Ishikawa (cell line): ENCODE measurements at regions not wholly inside any gene's neighbourhood (a gene's known extent, or its start where the extent isn't known, plus 50 kb on each side); places are given as distances from the start of the nearest gene placed in this dataset.

ENCODE experiments used
- CEBPB ChIP-seq: IDR thresholded peaks from 2 replicates; pipeline ENCODE4 v1.6.1; 2012
- CREB1 ChIP-seq: IDR thresholded peaks from 2 replicates; pipeline ENCODE4 v1.6.1; 2012; ENCODE audit warnings: low read depth
- EGR1 ChIP-seq: IDR thresholded peaks from 2 replicates; pipeline ENCODE4 v1.6.1; 2012
- EP300 ChIP-seq: IDR thresholded peaks from 2 replicates; pipeline ENCODE4 v1.6.1; 2012; ENCODE audit warnings: borderline replicate concordance
- FOXM1 ChIP-seq: IDR thresholded peaks from 2 replicates; pipeline ENCODE4 v1.6.1; 2012; ENCODE audit warnings: low read depth, borderline replicate concordance
- MAX ChIP-seq: IDR thresholded peaks from 2 replicates; pipeline ENCODE4 v1.6.1; 2012
- NFIC ChIP-seq: IDR thresholded peaks from 2 replicates; pipeline ENCODE4 v1.6.1; 2012
- RAD21 ChIP-seq: IDR thresholded peaks from 2 replicates; pipeline ENCODE4 v1.6.1; 2012; ENCODE audit warnings: low read depth
- TAF1 ChIP-seq: IDR thresholded peaks from 2 replicates; pipeline ENCODE4 v1.6.1; 2012; ENCODE audit warnings: low read depth, mild to moderate bottlenecking
- TCF12 ChIP-seq: IDR thresholded peaks from 2 replicates; pipeline ENCODE4 v1.6.1; 2012; ENCODE audit warnings: low read depth
- TEAD4 ChIP-seq: IDR thresholded peaks from 2 replicates; pipeline ENCODE4 v1.6.1; 2012
- USF1 ChIP-seq: IDR thresholded peaks from 2 replicates; pipeline ENCODE4 v1.6.1; 2012
- YY1 ChIP-seq: IDR thresholded peaks from 2 replicates; pipeline ENCODE4 v1.6.1; 2012; ENCODE audit warnings: low read depth
- ZBTB7A ChIP-seq: IDR thresholded peaks from 2 replicates; pipeline ENCODE4 v1.6.1; 2012; ENCODE audit warnings: low read depth
- TF ChIP-seq, protein P1 (sequence below): IDR thresholded peaks from 2 replicates; pipeline ENCODE4 v1.6.1; 2012; ENCODE audit warnings: low read depth, mild to moderate bottlenecking

- TF ChIP-seq EGR1, result no peak
- TF ChIP-seq EP300, result no peak
- no peak for TF ChIP-seq ZBTB7A
- no peak for TF ChIP-seq RAD21
- no peak for TF ChIP-seq CEBPB
- no peak for TF ChIP-seq YY1
- no peak for TF ChIP-seq TCF12
- TF ChIP-seq TEAD4, result no peak
- no peak for TF ChIP-seq USF1
- TF ChIP-seq TAF1, result no peak
- TF ChIP-seq CREB1, result no peak
- no peak for TF ChIP-seq MAX
- no peak for TF ChIP-seq FOXM1
- TF ChIP-seq, protein P1, sequence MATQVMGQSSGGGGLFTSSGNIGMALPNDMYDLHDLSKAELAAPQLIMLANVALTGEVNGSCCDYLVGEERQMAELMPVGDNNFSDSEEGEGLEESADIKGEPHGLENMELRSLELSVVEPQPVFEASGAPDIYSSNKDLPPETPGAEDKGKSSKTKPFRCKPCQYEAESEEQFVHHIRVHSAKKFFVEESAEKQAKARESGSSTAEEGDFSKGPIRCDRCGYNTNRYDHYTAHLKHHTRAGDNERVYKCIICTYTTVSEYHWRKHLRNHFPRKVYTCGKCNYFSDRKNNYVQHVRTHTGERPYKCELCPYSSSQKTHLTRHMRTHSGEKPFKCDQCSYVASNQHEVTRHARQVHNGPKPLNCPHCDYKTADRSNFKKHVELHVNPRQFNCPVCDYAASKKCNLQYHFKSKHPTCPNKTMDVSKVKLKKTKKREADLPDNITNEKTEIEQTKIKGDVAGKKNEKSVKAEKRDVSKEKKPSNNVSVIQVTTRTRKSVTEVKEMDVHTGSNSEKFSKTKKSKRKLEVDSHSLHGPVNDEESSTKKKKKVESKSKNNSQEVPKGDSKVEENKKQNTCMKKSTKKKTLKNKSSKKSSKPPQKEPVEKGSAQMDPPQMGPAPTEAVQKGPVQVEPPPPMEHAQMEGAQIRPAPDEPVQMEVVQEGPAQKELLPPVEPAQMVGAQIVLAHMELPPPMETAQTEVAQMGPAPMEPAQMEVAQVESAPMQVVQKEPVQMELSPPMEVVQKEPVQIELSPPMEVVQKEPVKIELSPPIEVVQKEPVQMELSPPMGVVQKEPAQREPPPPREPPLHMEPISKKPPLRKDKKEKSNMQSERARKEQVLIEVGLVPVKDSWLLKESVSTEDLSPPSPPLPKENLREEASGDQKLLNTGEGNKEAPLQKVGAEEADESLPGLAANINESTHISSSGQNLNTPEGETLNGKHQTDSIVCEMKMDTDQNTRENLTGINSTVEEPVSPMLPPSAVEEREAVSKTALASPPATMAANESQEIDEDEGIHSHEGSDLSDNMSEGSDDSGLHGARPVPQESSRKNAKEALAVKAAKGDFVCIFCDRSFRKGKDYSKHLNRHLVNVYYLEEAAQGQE, result no peak
- TF ChIP-seq NFIC, result no peak
These were observed 976.8 kb upstream of the CRIM1 start for GRCh38 chr2:35378791-35379190.

- TF ChIP-seq TCF12 (no peak), YY1 (no peak), EGR1 (no peak), USF1 (no peak), TEAD4 (no peak), TAF1 (no peak), EP300 (no peak), CREB1 (no peak), FOXM1 (no peak), NFIC (no peak), MAX (no peak), RAD21 (no peak), ZBTB7A (no peak), CEBPB (no peak)
- TF ChIP-seq, protein P1, result no peak
These were observed 980.7 kb upstream of the CRIM1 start for GRCh38 chr2:35374845-35375244.

DNA sequence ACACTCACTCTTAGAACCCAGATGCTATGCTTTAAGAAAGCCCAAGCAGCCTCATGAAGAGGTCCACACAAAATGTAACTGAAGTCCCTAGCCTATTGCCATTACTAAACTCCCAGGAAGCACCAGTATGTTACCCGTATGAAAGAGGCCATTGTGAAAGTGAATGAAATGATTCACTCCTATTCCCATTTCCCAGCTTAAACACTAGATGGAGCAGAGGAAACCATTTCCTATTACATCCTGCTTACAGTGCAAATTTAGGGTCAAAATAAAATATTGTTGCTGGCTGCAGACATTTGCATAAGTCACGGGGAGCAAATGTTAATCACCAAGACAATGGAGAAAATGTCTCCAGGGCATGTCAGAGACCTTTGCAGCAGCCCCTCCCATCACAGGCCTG is 989.7 kb upstream of the CRIM1 start:
- TF ChIP-seq YY1, result no peak
- no peak for TF ChIP-seq RAD21
- TF ChIP-seq EP300, result no peak
- no peak for TF ChIP-seq MAX
- TF ChIP-seq CEBPB, result no peak
- TF ChIP-seq TEAD4, result no peak
- no peak for TF ChIP-seq TAF1
- no peak for TF ChIP-seq USF1

GRCh38 chr2:35356332-35356731 is 999.2 kb upstream of the CRIM1 start:
- TF ChIP-seq CREB1 (no peak), TCF12 (no peak), CEBPB (no peak), TAF1 (no peak), EGR1 (no peak)

DNA sequence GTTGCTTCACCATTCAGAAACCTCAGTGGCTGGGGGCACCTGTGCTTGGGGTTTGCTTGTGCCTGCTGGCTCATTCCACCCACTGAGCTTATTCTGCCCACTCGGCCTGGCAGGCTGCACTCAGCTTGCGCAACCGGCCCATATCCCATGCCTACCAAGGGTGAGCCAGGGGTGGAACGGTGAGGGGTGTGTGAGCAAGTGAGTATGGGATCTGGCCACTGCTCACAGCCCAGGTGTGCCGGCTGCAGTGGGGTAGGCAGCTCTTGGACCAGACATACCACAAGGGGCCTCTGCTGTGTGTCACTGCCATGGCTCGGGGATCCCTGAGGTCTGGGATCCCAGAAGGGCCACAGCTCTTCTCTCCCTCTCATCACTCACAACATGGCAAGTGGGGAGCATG is 1000.5 kb upstream of the CRIM1 start:
- TF ChIP-seq MAX, result no peak
- TF ChIP-seq, protein P1, result no peak
- no peak for TF ChIP-seq CEBPB
- no peak for TF ChIP-seq YY1
- TF ChIP-seq ZBTB7A, result no peak
- no peak for TF ChIP-seq RAD21
- TF ChIP-seq TEAD4, result no peak
- TF ChIP-seq EP300, result no peak
- no peak for TF ChIP-seq NFIC
- TF ChIP-seq CREB1, result no peak
- TF ChIP-seq USF1, result no peak
- TF ChIP-seq FOXM1, result no peak
- no peak for TF ChIP-seq TCF12
- TF ChIP-seq TAF1, result no peak
- no peak for TF ChIP-seq EGR1
